ENCODE measurements at regions not wholly inside any gene's neighbourhood (a gene's known extent, or its start where the extent isn't known, plus 50 kb on each side); places are given as distances from the start of the nearest gene placed in this dataset.

DNA sequence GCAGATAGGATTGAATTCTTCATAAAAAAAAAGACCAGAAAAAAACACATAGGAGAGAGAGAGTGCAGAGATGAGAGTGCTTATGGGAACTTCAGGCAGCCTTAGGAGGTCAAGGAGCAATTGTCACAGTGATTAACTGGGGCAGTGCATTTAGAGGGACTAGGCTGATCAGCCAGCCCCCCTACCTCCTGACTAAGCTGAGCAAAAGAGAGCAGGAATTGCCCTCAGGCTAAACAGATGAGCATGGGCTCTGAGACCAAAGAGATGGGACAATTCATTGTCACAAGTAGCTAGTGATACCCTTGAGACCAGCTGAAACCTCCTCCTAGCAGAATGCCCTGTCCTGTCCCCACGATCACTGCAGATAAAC lies 124.0 kb downstream of the BTG1 start:
- no peak for DNase-seq
- H3K4me1 ChIP-seq, result no peaks in the 10 kb centered on the region
- intact Hi-C loops (cut with DNase I), result no loop called here
- no peak overlapping the region for H3K4me3 ChIP-seq
- TF ChIP-seq, protein P1, sequence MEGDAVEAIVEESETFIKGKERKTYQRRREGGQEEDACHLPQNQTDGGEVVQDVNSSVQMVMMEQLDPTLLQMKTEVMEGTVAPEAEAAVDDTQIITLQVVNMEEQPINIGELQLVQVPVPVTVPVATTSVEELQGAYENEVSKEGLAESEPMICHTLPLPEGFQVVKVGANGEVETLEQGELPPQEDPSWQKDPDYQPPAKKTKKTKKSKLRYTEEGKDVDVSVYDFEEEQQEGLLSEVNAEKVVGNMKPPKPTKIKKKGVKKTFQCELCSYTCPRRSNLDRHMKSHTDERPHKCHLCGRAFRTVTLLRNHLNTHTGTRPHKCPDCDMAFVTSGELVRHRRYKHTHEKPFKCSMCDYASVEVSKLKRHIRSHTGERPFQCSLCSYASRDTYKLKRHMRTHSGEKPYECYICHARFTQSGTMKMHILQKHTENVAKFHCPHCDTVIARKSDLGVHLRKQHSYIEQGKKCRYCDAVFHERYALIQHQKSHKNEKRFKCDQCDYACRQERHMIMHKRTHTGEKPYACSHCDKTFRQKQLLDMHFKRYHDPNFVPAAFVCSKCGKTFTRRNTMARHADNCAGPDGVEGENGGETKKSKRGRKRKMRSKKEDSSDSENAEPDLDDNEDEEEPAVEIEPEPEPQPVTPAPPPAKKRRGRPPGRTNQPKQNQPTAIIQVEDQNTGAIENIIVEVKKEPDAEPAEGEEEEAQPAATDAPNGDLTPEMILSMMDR (IDR thresholded peaks at IDR 0.05), result no peak
- no peaks in the 10 kb centered on the region for H3K27me3 ChIP-seq
- H3K9ac ChIP-seq (ENCODE audit: low read depth in 2 of 2, low read length in 2 of 2), result no peak overlapping the region
- H3K9me3 ChIP-seq, result no peaks in the 10 kb centered on the region
- H3K27ac ChIP-seq, result no peak overlapping the region
- H3K36me3 ChIP-seq, result no peaks in the 10 kb centered on the region

DNA sequence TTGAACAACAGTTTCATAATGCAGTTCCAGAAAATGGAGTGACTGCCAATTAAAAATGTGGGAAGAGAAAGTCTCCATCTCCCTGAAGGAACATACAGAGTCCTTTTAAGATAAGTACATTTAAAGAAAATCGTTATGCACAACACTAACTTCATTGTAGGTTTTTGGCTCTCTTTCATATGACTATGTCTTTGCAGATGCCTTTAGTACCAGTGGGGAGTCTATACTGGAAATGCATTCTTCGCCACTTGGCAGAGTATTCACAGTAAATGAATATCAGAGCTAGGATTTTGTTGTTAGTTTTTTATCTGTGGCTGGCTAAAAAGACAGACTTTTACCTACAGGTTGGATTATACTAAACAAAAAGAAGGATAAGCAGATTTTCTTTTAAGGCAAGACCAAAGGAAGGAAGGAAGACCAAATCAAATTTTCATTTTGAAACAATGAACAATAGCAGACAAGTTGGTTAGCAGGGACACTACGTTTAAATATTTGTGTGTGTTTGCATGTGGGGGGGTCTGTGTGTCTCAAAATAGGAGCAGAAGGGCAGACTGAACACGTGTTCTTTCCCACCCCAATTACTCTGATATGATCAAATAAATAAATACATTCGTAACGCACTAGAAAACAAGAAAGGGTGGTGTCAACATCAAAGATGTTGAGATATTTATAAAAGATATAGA lies 124.5 kb downstream of the BTG1 start:
- TF ChIP-seq, protein P1 (IDR thresholded peaks at IDR 0.05), result no peak
- no peak overlapping the region for H3K27ac ChIP-seq
- H3K9me3 ChIP-seq, result no peaks in the 10 kb centered on the region
- intact Hi-C loops (cut with DNase I), result no loop called here
- no peak overlapping the region for H3K9ac ChIP-seq (ENCODE audit: low read depth in 2 of 2, low read length in 2 of 2)
- H3K27me3 ChIP-seq, result no peaks in the 10 kb centered on the region
- no peaks in the 10 kb centered on the region for H3K36me3 ChIP-seq
- no peak for DNase-seq
- H3K4me3 ChIP-seq, result no peak overlapping the region
- H3K4me1 ChIP-seq, result no peaks in the 10 kb centered on the region

DNA sequence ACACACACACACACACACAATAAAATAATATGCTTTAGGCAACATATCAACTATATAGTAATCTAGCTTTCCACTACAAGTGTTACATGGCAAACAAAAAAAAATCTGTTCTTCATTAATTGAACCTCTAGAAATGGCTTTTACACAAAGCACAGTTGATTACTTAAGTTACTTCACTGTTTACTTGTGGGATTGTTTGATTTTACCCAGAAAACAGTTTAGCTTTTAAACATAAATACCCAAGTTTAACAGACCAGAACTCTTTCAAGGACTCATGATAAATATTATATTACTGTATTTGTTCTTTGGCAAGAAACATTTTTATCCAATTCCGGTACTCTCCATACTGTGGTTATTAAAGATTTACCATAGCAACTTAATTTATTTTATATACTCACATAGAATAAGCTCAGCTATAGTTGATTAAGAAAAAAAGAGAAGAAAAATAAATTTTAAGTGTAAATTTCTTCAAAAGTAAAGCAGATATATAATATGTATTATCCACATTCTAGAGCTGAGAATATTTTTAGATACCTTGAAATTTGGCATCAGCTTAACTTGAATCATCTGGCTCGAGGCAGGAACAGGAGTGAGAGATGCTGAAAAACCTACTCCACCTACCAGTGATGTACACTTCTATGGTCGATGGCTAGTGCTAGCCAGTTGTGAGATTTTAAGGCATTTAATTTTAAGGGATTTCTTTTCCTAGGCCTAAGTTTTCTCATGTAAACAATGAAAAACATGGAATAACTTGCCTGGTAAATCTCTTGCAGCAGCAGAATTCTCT lies 126.0 kb downstream of the BTG1 start:
- Histone ChIP-seq H3K4me1 (no peaks in the 10 kb centered on the region), H3K27me3 (no peaks in the 10 kb centered on the region), H3K4me3 (no peak overlapping the region), H3K27ac (no peak overlapping the region), H3K9ac (ENCODE audit: low read depth in 2 of 2, low read length in 2 of 2) (no peak overlapping the region), H3K9me3 (no peaks in the 10 kb centered on the region), H3K36me3 (no peaks in the 10 kb centered on the region)
- TF ChIP-seq, protein P1 (IDR thresholded peaks at IDR 0.05), result no peak
- intact Hi-C loops (cut with DNase I), result no loop called here
- no peak for DNase-seq

DNA sequence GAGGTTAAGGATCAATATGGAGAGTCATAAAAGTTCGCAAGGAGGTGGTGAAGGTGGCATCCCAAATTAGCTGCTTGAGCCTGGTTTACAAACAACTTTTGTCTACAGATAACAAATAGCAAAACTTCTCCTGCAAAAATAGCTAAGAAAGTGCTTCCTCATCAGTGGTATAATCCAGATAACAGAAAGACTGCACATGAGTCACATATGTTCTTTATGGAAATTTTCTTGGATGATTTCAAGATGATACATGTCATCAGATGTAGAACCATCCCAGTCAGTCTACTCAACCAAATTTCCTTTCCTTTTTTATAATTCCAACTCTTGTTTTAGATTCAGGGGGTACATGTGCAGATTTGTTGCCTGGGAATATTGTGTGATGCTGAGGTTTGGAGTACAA lies 133.0 kb downstream of the BTG1 start:
- Histone ChIP-seq H3K9ac (ENCODE audit: low read depth in 2 of 2, low read length in 2 of 2) (no peak overlapping the region), H3K27me3 (no peaks in the 10 kb centered on the region), H3K9me3 (no peaks in the 10 kb centered on the region), H3K4me3 (no peak overlapping the region), H3K4me1 (no peaks in the 10 kb centered on the region), H3K36me3 (no peaks in the 10 kb centered on the region), H3K27ac (no peak overlapping the region)
- no peak for DNase-seq
- TF ChIP-seq, protein P1 (IDR thresholded peaks at IDR 0.05), result no peak
- intact Hi-C loops (cut with DNase I), result no loop called here

DNA sequence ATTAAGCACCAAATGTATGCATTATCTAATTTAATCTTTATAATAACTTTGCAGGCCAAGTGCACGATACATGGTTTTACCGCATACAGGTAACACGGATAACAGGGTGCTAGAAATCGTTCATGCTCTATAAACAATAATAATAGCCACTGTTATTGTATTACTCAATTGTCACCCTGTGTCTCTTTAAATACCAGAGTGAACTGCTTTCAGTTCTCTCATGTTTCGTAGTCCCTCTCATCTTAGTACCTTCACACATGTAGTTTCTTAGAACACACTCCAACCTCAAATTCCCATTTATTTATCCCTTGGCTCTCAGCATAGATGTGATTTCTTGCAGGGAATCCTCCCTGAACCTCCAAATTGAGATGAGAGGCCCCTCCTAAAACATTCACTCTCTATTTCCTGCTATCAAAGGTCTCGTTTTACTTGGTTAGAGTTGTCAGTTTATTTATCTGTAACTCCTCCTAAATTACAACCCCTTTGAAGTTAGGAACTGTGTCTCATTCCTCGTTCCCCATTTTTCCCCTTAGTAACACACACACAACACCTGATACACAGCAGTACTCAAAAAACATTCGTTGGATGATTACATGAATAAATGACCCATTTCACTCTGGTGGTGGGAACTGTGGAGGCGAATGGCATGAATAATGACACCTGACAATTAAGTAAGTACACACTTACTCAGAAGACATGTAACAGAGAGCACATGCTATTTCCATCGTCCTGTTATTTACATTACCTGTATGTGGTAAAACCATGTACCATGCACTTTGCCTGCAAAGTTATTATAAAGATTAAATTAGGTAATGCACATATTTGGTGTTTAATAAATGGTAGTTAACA lies 134.6 kb downstream of the BTG1 start:
- no peak for DNase-seq
- no peak overlapping the region for H3K27ac ChIP-seq
- H3K27me3 ChIP-seq, result no peaks in the 10 kb centered on the region
- H3K9me3 ChIP-seq, result no peaks in the 10 kb centered on the region
- H3K36me3 ChIP-seq, result no peaks in the 10 kb centered on the region
- no peak overlapping the region for H3K9ac ChIP-seq (ENCODE audit: low read depth in 2 of 2, low read length in 2 of 2)
- H3K4me3 ChIP-seq, result no peak overlapping the region
- TF ChIP-seq, protein P1 (IDR thresholded peaks at IDR 0.05), result no peak
- intact Hi-C loops (cut with DNase I), result no loop called here
- no peaks in the 10 kb centered on the region for H3K4me1 ChIP-seq

All from colonic mucosa (tissue), 4 donors.